SU-DHL-6 (cell line): ENCODE measurements at regions not wholly inside any gene's neighbourhood (a gene's known extent, or its start where the extent isn't known, plus 50 kb on each side); places are given as distances from the start of the nearest gene placed in this dataset.

Experiments used
- EZH2phosphoT487 ChIP-seq: fragments of 200-600 bp; sonication (generic), shearing (Covaris generic); conservative IDR thresholded peaks from 2 replicates; pipeline ENCODE4 v1.6.1; 2018; ENCODE audit warnings: mild to moderate bottlenecking, antibody characterized with exemption, low read length, moderate library complexity, mixed read lengths
- TF ChIP-seq, protein P1 (sequence below): fragments of 200-600 bp; sonication (generic); IDR thresholded peaks from one replicate; pipeline ENCODE4 v1.5.1; 2017; ENCODE audit warnings: antibody characterized with exemption, mild to moderate bottlenecking, low read length, moderate library complexity; ENCODE audit not compliant: insufficient read depth, poor library complexity, severe bottlenecking

GRCh38 chr17:11094331-11094730 lies 146.7 kb upstream of the SHISA6 start:
- TF ChIP-seq, protein P1, sequence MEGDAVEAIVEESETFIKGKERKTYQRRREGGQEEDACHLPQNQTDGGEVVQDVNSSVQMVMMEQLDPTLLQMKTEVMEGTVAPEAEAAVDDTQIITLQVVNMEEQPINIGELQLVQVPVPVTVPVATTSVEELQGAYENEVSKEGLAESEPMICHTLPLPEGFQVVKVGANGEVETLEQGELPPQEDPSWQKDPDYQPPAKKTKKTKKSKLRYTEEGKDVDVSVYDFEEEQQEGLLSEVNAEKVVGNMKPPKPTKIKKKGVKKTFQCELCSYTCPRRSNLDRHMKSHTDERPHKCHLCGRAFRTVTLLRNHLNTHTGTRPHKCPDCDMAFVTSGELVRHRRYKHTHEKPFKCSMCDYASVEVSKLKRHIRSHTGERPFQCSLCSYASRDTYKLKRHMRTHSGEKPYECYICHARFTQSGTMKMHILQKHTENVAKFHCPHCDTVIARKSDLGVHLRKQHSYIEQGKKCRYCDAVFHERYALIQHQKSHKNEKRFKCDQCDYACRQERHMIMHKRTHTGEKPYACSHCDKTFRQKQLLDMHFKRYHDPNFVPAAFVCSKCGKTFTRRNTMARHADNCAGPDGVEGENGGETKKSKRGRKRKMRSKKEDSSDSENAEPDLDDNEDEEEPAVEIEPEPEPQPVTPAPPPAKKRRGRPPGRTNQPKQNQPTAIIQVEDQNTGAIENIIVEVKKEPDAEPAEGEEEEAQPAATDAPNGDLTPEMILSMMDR: no peak
- no peak for TF ChIP-seq EZH2phosphoT487
